ENCODE measurements at regions not wholly inside any gene's neighbourhood (a gene's known extent, or its start where the extent isn't known, plus 50 kb on each side); places are given as distances from the start of the nearest gene placed in this dataset.
A peak's percentile ranks its signal among the peaks of the same experiment; 100 is the strongest.
"Not testable (repeated sequence)": the region's sequence is repeated elsewhere in the genome, so short reads cannot be mapped to it uniquely, and the experiment has no call there.

DNA sequence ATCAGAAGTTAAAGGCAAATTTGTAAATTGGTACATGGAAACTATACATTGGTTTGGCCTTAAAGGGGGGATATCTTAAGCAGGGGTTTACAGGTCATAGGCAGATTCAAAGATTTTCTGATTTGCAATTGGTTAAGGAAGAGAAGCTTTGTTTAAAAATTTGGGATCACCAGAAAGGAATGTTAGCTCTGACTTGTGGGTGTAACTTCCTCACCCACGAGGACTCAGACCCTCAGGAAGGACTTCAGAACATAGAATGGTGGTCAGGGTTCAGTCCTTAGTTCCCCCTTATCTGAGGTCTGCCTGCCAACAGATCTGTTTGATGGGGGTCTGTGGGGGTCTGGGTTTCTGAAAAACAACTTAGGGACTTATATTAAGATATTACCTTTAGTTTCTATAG lies 427.4 kb upstream of the DIPK2B start:
- no peak for DNase-seq

DNA sequence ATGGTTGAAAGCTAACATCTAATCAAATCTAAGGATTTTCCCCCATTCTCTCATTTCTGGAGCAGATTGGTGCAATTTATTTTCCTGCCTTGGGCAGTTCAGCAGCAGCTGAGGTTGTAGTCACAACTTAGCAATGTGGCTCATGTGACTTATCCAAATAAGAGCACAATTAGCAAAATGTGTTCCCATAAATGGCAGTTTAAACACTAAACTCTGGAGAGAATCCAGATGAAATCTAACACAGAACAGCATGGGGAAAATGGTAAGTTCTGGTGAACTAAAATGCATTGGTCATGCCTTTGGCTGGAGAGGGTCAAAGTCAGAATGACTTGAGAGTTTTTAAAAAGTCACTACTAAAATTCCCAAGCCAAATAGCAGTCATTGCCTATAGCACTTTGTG lies 422.6 kb upstream of the DIPK2B start:
- peak in 1 of 2 experiments; percentile 17 for DNase-seq

DNA sequence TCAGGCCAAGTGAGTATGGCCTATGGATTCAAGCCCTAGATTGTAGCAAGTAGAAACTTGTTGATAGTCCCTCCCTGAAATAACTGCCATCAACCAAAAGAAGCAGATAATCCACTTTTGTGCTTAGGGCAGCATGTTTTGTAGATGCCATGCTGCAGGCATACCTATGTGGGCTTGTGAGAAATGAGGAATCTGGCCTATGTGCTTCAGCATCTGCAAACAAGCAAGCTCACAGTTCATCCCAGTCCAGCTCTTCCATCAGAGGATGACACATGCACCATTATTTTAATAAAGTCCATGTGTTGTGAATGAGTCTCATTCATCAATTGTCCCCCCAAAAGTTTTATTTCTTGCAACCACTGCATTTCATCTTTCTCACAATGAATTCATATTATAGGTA lies 421.9 kb upstream of the DIPK2B start:
- no peak for DNase-seq

DNA sequence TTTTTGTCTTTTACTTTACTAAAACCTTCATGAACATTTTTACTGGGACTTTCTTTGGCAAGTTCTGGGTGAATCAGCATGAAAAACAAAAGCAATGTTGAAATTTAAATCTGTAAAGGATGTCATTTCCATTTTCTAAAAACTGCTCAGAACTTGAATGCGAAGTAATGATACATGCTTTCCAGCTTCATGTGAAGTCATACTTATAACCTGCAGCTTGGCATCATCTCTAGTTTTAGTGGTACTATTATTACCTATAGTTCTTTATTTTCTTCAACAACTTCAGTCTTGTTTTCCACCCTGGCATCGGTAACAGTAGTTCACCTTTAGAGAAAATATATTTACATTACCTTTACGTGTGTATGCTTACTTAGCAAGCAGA lies 421.4 kb upstream of the DIPK2B start:
- DNase-seq = no peak

DNA sequence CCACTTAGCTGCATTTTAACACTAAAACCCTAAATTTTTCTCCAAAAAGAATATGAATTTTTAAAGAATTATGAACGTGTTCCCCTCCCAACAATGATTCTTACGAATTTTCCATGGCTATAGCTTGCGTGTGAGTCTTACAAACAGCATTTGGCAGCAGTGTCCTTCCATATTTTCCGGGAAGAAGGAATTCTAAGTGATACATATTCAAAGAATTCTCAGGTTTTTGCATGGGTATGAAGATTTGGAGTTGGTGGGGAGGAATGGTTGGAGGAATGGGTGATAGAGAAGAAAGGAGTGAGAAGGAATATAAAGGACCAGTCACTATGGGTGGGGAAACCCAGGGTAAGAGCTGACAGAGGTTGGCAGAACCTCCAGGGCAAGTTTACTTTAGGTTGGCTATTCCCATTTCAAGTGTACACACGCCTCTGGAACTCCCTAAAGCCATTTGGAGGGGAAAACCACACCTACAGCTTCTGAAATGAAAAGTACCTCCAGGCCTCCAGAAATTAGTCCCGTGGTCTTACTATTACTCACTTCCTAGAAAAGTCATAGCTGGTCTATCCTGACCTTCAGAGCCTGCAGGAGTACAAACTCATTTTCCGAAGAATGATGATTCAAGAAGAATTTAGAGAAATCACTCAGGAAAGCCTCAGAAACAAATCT lies 420.8 kb upstream of the DIPK2B start:
- no peak for DNase-seq

DNA sequence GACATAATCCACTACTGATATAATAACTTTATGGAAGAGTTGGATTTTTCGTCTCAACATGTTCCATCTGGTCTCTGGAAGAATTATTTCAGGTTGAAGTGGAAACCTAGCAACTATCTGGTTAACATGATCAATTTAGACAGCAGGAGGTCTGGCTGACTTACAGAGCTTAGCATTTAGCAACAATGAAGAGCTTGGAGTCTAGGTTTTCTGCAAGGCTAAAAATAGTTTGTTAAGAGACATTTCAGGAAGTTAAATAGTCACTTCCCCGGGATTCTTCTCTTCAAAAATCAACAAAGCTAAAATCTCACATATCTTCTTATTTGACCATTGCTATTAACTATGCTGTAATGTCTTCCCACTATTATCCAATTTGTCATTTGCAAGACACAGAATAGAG lies 418.6 kb upstream of the DIPK2B start:
- DNase-seq = no peak

DNA sequence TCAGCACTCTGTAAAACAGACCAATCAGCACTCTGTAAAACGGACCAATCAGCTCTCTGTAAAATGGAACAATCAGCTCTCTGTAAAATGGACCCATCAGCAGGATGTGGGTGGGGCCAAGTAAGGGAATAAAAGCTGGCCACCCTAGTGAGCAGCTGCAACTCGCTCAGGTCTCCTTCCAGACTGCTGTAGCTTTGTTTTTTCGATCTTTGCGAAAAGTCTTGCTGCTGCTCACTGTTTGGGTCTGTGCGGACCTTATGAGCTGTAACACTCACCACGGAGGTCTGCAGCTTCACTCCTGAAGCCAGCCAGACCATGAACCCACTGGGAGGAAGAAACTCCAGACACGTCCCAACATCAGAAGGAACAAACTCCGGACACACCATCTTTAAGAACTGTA lies 414.9 kb upstream of the DIPK2B start:
- not testable (repeated sequence) for DNase-seq

DNA sequence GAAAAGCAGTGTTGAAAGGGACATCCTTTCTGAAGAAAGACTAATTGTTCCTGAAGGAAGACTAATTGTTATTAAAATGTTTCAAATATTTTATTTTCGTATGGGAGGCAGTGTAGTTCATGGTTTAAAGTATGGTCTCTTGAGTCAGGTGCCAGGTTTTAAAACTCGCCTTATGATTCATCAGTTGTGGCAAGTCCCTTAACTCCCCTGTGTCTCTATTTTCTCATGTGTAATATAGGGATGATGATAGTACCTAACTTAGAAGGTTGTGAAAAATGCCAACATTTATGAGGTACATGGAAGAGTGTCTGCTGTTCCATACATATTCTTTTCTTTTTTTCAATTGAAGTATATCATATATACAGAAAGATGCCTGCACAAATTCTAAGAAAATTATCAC lies 414.2 kb upstream of the DIPK2B start:
- DNase-seq = no peak

DNA sequence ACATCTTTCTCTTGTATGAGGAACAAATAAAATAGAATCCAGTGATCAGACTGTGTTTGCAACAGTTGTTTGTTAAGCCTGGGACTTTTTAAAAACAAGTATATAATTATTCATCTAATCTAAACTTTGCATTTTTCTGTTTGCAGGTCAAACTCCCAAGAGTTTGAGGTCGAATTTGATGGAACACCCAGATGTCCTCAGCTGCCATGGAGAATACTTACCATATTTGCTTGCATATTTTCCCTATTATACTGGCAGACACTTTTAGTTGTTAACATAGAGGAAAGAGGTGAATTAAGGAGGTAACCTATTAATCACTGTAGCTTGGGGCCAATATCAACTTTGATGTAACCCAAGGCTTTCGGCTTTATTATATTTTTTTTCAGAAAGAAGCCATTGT lies 401.5 kb upstream of the DIPK2B start:
- DNase-seq = no peak

DNA sequence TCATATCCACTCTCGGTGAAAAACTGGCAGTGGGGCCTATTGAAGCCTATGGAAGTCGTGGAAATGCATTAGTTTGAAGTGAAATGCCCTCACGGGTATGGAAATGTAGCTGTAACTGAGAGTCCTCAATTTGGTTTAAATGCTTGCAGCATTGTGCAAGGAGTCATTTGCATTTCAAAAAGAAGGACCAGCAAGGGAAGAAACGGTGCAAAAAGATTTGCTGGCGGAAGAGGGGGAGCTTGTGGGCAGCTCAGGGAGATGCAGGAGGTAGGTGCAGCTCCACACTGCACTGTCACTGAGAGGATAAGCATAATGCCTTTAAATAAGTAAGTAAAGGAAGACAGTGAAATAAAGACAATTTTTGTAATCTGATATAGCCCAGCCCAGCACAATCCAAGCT lies 400.4 kb upstream of the DIPK2B start:
- DNase-seq = no peak

DNA sequence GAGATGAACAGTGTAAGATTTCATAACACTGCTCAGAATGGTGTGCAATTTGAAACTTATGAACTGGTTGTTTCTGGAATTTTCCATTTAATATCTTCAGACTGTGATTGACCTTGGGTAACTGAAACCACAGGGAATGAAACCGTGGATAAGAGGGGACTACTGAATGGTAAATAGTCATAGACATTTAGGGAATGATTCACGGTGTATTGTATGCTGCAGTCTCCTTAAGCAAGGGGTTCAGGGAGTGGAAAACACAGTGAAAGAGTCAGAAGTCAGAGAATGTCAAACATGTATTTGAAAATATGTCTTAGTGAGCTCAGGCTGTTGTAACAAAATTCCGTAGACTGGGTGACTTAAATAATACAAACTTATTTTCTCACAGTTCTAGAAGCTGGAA lies 398.2 kb upstream of the DIPK2B start:
- DNase-seq = no peak

DNA sequence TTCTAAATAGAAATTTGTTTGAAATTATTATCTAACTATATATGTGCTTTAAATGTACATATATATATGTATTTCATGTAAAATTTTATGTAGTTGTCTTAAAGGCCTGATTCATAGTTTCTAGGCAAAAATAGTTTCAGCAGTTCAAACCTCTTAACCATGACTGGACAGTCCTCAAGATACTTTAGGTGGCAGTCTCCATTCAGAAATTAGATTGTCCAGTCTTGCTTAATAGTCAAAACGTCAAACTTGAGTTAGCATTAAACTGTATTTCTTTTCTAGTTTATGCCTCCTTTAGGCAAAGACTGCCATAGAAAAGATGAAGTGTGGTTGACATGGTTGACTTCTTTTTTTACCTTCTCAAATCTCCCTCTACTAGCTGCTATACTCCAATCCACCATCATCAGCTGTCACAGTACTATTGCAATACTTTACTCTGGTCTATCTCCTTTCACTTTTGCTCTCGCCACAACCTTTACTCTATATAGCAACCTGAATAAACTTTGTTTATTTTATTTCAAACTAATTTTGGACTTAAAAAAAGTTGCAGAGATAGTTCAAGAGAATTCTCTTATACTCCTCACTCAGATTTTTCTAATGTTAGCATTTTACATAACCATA lies 395.6 kb upstream of the DIPK2B start:
- no peak for DNase-seq

DNA sequence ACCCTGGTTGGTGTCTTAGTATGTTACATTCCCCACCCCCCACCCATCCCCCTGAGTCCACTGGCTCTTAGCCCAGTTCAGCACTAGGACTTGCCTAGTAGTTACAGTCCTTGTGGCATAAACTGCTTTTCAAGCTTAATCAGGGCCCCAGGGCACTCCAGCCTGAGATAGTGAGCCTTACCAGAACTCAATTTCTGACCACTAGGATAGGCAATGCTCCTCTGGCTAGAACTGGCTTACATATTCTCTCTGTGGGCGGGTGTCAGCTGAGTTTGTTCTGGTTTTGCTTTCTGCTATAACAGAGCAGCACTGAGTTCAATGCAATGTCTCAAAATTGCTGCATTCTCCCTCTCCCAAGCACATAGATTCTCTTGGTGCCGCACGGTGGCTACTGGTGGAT lies 391.4 kb upstream of the DIPK2B start:
- no peak for DNase-seq

DNA sequence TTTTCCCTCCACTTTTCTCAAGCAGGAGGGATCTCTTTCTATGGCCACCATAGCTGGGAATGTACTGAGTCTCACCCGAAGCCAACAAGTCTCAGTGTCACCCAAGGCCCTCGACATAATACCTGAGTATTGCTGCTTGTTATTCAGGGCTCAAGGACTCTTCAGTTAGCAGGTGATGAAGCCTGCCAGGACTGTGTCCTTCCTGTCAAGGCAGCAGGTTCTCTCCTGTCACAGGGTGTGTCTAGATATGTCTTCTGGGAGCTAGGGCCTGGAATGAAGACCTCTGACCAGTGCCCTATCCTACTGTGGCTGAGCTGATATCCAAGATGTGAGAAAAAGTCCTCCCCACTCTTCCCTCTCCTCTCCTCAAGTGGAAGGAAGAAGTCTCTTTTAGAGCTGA lies 391.0 kb upstream of the DIPK2B start:
- DNase-seq = no peak

DNA sequence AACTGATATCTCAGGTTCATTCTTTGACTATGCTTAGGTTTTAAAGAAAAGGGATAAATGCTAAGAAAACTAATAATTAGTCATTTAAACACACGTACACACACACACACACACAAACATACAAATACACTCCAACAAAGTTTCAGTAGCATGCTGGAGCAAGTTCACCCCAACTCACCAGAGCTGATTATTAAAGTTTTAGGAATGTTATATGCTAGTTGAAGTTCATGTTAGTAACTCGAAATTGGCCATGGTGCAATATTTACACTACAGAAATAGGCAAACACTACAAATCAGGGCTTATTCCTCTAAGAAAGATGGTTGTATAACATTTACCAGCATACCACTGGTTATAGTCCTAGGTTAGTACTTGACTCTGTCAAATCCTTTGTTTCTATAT lies 384.0 kb upstream of the DIPK2B start:
- no peak for DNase-seq

DNA sequence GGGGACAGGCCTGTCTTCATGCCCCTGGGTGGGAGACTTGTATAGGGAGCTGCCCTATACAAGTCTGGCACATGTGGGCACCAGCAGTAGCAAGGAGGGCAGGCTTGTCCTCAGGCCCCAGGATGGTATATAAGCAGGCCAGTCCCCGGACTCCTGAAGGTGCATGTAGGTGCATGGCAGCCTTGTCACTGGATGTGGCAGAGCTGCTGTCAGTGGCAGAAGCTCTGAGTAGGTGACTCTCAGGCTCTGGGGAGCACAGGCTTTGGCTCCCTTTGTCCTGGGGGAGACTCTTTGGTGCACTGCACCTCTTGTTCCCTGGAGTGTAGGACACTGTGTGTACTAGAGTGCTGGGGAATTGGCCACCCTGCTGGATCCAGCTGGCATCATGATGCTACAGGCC lies 376.7 kb upstream of the DIPK2B start:
- DNase-seq = no peak

DNA sequence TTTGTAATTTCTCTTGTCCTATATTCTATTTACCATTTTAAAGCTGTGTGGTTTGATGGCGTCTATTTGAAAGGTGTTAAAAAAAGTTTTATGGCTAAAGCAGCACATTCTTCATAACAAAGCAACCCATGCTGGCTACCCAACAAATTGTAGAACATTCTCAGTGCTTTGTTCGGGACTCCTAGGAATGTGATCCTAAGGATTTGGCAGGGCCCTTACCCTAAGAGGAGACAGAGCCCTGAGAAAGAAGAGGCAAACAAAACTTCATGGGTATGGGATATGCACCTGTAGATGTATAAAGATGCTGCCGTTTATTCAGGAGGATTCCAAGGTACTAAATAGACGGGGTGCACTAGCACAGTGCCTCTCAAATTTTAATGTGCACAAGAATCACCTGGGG lies 370.8 kb upstream of the DIPK2B start:
- no peak for DNase-seq

DNA sequence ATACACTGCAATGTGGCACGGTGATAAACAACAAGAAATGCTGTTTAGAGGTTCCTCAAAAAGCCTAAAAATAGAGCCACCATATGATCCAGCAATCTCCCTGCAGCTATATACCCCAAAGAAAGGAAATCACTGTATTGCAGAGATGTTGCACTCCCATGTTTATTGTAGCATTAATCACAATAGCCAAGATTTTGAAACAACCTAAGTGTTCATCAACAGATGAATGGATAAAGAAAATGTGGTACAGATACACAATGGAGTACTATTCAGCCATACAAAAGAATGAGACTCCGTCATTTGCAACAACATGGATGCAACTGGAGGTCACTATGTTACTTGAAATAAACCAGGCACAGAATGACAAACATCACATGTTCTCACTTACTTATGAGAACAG lies 365.8 kb upstream of the DIPK2B start:
- DNase-seq = no peak

DNA sequence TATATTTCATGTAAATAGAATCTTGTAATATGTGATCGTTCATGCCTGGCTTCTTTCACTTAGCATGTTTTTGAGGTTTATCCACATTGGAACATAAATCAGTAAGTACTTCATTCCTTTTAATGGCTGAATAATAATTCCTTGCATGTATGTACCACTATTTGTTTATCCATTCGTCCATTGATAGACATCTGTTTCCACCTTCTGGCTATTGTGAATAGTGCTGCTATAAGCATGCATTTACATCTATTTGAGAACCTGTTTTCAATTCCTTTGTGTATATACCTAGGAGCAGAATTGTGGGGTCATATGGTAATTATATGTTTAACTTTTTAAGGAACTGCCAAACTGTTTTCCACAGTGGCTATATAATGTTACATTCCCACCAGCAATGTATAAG lies 356.7 kb upstream of the DIPK2B start:
- no peak for DNase-seq

DNA sequence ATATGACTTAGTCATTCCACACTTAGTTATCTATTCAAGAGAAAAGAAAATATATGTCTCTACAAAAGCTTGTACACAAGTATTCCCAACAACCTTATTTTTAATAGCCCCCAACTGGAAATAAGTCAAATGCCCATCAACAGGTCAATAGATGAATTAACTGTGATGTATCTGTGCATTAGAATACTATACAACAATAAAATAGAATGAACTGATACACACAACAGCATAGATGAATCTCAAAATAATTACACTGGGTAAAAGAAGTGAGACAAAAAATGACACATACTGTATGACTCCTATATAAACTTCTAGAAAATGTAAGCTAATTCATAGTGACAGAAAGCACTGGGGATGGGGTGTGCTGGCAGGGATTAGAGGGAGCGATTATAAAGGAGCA lies 354.1 kb upstream of the DIPK2B start:
- DNase-seq = no peak

DNA sequence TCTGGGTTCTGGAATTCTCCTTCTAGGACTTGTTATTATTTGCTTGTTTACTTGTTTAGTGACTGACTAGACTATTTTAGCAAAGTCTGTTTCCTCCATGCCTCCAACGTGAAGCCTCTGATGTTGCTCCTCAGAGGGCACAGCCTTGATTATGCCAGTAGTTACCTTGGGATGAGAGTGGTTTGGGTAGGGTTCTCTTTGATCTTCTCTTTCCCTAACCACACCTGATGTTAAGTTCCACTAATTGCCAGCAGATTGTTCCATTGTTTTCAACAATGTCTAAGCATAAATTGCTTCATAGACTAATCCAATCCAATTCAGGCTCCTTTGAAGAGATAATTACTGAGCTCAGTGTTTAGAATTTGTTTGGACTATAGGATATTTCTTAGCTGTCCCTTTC lies 352.7 kb upstream of the DIPK2B start:
- no peak for DNase-seq

DNA sequence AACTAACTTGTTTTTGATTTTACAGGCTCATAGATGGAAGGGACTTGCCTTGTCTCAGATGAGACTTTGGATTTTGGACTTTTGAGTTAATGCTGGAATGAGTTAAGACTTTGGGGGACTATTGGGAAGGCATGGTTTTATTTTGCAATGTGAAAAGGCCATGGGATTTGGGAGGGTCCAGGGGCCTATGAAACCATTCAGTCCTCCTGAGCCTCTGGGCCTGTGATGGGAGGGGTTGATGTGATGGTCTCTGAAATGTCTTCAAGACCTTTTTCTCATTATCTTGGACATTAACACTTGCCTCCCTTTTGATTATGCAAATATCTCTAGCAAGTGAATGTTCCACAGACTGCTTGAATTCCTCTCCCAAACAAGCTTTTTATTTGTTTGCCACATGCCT lies 346.0 kb upstream of the DIPK2B start:
- not testable (repeated sequence) for DNase-seq

DNA sequence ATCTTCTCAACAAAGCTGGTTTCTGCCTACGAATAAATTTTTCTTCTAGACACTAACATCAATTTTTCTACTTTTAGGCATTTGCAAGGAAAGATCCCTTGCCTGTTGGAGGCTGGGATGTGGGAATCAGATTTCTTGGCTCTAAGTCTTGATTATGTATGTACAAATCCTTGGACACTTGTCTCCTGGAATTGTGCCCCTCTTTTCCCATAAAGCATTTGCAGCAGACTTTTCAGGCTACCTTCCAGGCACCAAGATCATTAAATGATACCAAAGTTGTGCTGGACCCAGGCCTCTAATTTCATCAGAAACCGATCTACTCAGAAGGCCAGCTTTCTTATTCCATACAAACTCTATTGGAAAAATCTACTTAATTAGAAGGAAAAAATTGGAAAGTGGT lies 339.5 kb upstream of the DIPK2B start:
- no peak for DNase-seq

DNA sequence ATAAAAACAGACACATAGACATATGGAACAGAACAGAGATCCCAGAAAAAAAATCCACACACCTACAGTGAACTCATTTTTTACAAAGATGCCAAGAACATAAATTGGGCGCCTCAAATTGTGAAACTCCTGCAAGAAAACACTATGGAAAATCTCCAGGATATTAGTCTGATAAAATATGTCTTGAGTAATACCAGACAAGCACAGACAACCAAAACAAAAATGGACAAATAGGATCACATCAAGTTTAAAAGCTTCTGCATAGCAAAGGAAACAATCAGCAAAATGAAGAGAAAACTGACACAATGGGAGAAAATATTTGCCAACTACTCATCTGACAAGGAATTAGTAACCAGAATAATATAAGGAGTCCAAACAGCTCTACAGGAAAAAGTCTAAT lies 337.3 kb upstream of the DIPK2B start:
- no peak for DNase-seq

DNA sequence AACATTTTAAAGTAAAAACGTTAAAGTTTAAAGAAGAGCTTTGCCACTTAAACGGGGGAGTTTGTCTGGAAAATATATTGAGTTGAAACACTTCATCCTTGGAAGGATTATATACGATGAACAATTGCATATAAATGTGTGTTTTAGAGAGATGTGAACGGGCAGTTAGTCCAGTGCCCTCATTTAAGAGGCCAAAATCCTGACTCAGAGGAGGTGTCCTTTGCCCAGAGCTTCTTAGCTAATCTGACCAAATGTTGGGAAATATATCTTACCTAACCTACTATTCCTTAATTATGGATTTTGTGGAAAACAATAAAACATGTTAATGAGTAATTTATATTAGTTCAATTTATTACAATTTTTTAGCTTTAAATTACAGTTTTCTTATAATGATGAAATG lies 327.2 kb upstream of the DIPK2B start:
- DNase-seq = no peak
